ENCODE measurements at regions not wholly inside any gene's neighbourhood (a gene's known extent, or its start where the extent isn't known, plus 50 kb on each side); places are given as distances from the start of the nearest gene placed in this dataset.

DNA sequence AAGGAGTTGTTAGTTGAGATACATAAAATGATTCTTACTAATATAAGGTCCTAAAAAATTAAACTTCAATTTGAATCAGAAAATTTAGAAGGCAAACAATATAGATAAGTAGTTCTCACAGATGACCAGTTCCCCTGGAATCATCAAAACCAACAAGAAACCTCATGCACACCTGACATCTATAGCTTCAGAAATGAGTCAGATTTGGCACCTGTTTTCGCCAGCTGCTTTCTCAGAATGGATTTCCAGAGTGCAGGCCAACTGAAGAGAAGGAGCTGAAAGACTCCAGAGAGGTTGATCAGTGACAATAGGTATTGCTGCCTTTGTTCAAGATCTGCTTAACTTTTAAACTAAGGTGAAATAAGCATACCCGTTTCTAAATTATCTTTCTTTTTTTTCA, 192.4 kb downstream of the RDH14 start:
- DNase-seq (no peak), ATAC-seq (replicated peaks) (no peak)
- no peak overlapping the region for H3K4me3 Mint-ChIP-seq
- no peak overlapping the region for H3K27ac Mint-ChIP-seq
- no peaks in the 10 kb centered on the region for H3K4me1 Mint-ChIP-seq
- no peaks in the 10 kb centered on the region for H3K9me3 Mint-ChIP-seq
- H3K36me3 Mint-ChIP-seq, result no peaks in the 10 kb centered on the region
- peaks cover 12 to 22% of the 10 kb centered on the region in 2 donors for H3K27me3 Mint-ChIP-seq

DNA sequence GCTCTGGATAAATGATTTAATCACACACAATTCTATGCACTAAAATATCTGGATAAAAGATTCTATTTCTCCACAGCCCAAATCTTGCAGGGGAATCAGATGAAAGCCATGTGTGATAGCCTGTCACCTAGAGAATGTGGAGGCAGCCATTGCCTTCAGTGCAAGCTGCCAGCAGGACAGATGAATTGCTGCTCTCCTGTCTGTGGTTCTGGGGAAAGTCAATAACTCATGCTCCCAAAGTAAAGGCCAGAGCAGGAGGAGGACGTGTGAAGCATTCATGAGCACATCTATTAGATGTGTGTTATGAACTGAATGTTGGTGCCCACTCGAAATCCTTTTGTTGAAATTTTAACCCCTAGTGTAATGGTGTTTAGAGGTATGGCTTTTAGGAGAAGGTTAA, 195.1 kb downstream of the RDH14 start:
- Mint-ChIP-seq H3K9me3 (no peaks in the 10 kb centered on the region), H3K36me3 (no peaks in the 10 kb centered on the region), H3K4me1 (no peaks in the 10 kb centered on the region), H3K4me3 (no peak overlapping the region), H3K27me3 (peaks cover 17% of the 10 kb centered on the region in 2 donors), H3K27ac (no peak overlapping the region)
- ATAC-seq (replicated peaks) (no peak), DNase-seq (no peak)

DNA sequence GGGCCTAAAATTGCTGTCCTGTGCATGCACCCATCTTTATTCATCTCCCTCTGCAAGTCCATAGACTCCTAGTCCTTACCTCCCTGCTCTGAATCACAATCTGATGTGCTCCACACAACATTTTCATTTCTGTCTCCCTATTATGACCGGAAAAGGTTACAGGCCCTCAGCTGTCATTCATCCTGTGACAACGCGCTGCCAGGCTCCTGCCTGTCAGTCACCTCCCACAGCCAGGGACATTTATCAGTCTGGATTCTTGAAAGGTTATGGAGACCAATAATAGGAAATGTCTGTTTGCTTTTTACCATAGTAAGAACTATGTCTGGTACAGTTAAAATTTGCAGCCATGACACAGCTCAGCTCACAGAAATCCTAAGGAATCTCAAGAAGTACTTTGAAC, 197.1 kb downstream of the RDH14 start:
- Mint-ChIP-seq H3K4me1 (no peaks in the 10 kb centered on the region), H3K27ac (no peak overlapping the region), H3K36me3 (no peaks in the 10 kb centered on the region), H3K9me3 (no peaks in the 10 kb centered on the region), H3K4me3 (no peak overlapping the region), H3K27me3 (peaks cover 7 to 8% of the 10 kb centered on the region in 2 donors)
- DNase-seq (no peak), ATAC-seq (replicated peaks) (no peak)

DNA sequence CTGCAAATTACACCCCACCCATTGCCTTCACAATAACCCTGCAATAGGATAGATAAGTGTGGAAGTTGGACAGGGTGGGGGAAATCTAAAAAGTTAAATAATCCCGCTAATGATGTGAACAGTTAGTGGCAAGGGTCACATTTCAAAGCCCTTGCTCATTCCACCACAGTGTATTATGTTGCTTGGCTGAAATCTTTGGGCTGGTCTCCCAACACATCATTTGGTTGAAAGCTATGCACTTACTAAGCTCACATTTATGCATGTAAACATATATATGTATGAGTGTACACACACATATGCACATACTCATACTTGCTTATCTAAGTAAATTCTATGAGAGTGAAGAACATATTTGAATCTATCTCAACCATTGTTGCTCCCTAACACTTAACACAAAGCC, 197.8 kb downstream of the RDH14 start:
- peaks cover 7 to 8% of the 10 kb centered on the region in 2 donors for H3K27me3 Mint-ChIP-seq
- H3K4me1 Mint-ChIP-seq, result no peaks in the 10 kb centered on the region
- H3K9me3 Mint-ChIP-seq, result no peaks in the 10 kb centered on the region
- no peak overlapping the region for H3K27ac Mint-ChIP-seq
- ATAC-seq (replicated peaks) (no peak), DNase-seq (no peak)
- no peak overlapping the region for H3K4me3 Mint-ChIP-seq
- H3K36me3 Mint-ChIP-seq, result no peaks in the 10 kb centered on the region

DNA sequence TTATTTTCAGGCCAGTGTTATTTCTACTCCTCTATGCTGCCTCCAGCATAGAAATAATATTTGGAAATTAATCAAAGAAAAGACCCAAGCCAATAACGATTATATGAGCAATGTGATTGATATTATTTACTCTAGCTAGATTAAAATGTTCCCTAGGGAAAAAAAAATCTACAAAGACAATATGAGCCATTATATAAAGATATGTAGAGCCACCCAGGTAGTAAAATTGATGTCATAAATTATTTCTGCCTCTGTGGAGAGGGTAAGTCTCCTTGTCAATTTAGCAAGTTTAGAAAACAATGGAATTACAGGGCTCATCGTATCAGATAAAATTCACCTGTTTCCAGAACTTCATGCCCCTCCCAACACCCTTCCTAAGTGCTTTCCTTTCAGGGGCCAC, 202.9 kb downstream of the RDH14 start:
- no peak for DNase-seq
- Mint-ChIP-seq H3K27ac (no peak overlapping the region), H3K36me3 (no peaks in the 10 kb centered on the region), H3K27me3 (peaks cover 0 to 8% of the 10 kb centered on the region in 2 donors), H3K4me1 (no peaks in the 10 kb centered on the region), H3K9me3 (no peaks in the 10 kb centered on the region), H3K4me3 (no peak overlapping the region)
- no peak for ATAC-seq (replicated peaks)

DNA sequence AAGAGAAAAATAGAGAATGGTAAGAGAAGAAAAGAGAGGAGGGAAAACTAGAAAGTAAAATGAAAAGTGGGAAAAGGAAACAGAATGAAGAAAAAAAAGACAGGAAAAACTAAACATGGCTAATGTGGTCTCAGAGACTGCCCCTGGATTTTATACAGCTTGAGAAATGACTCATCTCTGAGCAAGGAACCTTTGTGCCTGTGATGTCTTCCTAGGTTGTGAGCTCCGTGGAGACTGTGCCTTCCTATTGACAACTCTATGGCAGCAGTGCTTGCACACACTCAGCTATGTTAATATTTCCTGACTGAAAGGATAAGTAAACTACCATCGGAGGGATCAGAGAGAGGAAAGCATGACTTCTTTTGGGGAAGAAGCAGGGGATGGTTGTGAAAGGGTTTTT, 203.8 kb downstream of the RDH14 start:
- no peak for ATAC-seq (replicated peaks)
- no peaks in the 10 kb centered on the region for H3K4me1 Mint-ChIP-seq
- H3K36me3 Mint-ChIP-seq, result no peaks in the 10 kb centered on the region
- H3K27me3 Mint-ChIP-seq, result peaks cover 0 to 4% of the 10 kb centered on the region in 2 donors
- H3K9me3 Mint-ChIP-seq, result no peaks in the 10 kb centered on the region
- no peak for DNase-seq
- H3K4me3 Mint-ChIP-seq, result no peak overlapping the region
- H3K27ac Mint-ChIP-seq, result no peak overlapping the region

DNA sequence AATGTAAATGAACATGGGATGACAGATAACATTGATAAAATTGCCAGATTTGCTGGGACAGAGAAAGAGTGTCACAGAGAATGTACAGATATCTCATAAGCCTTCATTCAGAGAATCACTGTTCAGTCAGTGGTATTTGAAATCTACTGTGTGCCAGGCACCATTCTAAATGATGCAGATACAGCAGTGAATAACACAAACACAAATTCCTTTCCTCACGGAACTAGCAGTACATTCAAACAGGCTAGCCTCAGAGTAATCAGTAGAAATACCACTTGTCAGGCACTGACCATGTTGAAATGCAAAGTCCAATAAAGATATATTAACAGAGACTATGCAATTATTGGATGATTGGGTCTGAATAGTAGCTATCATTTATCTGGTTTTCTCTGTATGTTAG, 211.0 kb downstream of the RDH14 start:
- Mint-ChIP-seq H3K36me3 (no peaks in the 10 kb centered on the region), H3K27ac (no peak overlapping the region), H3K4me1 (no peaks in the 10 kb centered on the region), H3K9me3 (no peaks in the 10 kb centered on the region), H3K4me3 (no peak overlapping the region), H3K27me3 (peaks cover 0 to 10% of the 10 kb centered on the region in 2 donors)
- no peak for ATAC-seq (replicated peaks)
- DNase-seq, result no peak

DNA sequence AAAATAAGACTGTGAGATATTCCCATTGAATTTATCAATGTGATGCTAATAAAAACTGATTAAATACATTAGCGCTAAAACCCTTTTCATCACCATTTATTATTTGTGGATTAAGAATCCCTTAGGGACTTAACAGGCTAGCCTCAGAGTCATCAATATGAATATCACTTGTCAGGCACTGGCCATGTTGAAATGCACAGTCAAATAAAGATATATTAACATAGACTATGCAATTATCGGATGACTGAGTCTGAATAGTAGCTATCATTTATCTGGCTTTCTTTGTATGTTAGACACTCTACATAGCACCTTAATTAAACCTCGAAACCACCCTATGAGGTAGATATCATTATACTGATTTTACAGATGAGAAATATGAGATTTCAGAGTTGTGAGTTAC, 213.6 kb downstream of the RDH14 start:
- DNase-seq, result no peak
- no peak overlapping the region for H3K4me3 Mint-ChIP-seq
- H3K9me3 Mint-ChIP-seq, result no peaks in the 10 kb centered on the region
- H3K36me3 Mint-ChIP-seq, result no peaks in the 10 kb centered on the region
- no peak overlapping the region for H3K27ac Mint-ChIP-seq
- ATAC-seq (replicated peaks), result no peak
- no peaks in the 10 kb centered on the region for H3K4me1 Mint-ChIP-seq
- peaks cover 0 to 10% of the 10 kb centered on the region in 2 donors for H3K27me3 Mint-ChIP-seq

DNA sequence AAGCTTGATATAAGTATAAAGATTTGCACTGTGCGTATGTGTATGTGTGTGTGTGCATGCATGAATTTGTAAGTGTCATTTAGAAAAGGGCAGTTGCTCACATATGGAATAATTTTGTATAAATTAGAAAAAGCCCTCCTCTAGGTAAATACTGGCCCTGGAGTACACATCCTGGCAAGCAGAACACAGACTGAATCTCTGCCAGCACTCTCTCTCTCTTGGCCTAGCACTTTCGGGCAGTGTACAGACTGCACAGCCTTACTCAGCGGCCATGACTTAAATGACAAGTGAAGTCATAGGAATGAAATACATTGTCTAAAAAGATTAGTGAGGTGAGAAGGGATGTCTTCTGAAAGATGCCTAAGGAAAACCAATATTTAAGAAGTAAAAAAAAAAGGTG, 214.1 kb downstream of the RDH14 start:
- no peak for DNase-seq
- Mint-ChIP-seq H3K36me3 (no peaks in the 10 kb centered on the region), H3K4me1 (no peaks in the 10 kb centered on the region), H3K27me3 (peaks cover 0 to 10% of the 10 kb centered on the region in 2 donors), H3K9me3 (no peaks in the 10 kb centered on the region), H3K27ac (no peak overlapping the region), H3K4me3 (no peak overlapping the region)
- no peak for ATAC-seq (replicated peaks)

DNA sequence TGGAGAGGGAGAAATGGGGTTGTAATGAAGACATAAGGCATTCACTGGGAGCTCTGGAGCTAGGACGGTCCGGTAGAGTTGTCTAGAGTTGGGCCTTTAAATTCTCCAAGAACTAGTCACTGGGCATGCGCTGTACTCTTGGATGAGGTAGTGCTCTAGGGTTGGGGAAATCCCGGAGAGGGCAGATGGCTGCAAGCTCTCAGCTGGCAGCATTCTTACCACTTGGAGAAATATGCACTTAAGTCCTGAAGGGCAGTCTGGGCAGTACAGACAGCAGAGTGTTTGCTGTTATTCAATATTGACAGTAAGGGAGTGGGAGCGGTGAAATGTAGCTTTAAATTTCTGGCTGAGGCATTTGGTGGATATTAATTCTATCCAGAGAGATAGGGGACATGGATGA, 214.6 kb downstream of the RDH14 start:
- ATAC-seq (replicated peaks) (no peak), DNase-seq (no peak)
- H3K27ac Mint-ChIP-seq, result no peak overlapping the region
- H3K9me3 Mint-ChIP-seq, result no peaks in the 10 kb centered on the region
- H3K4me3 Mint-ChIP-seq, result no peak overlapping the region
- H3K36me3 Mint-ChIP-seq, result no peaks in the 10 kb centered on the region
- H3K27me3 Mint-ChIP-seq, result peaks cover 0 to 5% of the 10 kb centered on the region in 2 donors
- H3K4me1 Mint-ChIP-seq, result no peaks in the 10 kb centered on the region

DNA sequence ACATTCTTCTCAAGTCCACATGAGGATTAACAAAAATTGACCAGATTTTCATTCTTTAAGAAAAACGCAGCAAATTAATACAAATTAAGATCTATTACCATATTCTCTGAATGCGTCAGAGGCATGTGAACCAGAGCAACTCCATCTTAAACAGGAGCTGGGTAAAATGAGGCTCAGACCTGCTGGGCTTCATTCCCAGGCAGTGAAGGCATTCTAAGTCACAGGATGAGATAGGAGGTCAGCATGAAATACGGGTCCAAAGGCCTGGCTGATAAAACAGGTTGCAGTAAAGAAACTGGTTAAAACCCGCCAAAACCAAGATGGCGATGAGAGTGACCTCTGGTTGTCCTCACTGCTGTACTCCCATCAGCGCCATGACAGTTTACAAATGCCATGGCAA, 217.6 kb downstream of the RDH14 start:
- ATAC-seq (replicated peaks) (no peak), DNase-seq (no peak)
- Mint-ChIP-seq H3K27me3 (no peaks in the 10 kb centered on the region), H3K4me3 (no peak overlapping the region), H3K27ac (no peak overlapping the region), H3K36me3 (no peaks in the 10 kb centered on the region), H3K4me1 (no peaks in the 10 kb centered on the region), H3K9me3 (no peaks in the 10 kb centered on the region)

DNA sequence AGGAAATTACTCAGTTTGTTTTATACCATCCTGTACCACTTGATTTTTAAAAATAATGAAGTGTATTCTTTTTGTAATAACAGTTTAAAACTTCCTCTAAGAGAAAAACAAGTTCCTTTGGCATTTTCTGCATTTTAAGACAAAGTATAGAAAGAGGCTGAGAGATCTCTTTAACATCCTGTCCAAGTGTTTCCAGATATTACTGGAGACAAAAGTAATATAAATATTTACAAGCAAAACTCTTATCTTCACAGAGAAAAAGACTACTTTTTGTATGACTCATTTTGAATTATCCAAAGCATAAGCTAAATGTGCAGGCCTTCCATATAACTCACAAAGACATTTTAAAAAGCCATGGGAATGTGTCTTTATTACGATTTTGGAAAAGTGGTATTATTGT, 221.1 kb downstream of the RDH14 start:
- no peak for DNase-seq
- no peak for ATAC-seq (replicated peaks)

DNA sequence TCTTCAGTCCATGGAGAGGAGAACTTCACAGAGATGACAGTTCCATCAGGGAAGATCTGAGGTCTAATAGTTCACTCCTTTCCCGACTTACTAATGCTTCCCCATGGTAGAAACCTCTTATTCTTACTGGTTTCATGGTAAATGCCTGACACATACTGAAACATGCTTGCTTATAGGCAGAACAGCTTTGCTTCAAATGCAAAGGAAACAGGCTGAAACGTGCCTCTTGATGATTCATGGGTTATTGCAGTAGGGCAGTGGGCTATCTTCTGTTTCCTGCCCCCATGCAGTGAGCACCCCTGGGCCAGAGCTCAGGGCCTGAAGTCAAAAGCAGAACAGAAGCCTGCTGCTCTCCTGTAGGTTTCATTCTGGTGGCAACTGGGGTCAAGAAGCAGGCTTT, 223.5 kb downstream of the RDH14 start:
- H3K9me3 Mint-ChIP-seq, result no peaks in the 10 kb centered on the region
- ATAC-seq (replicated peaks), result no peak
- no peak overlapping the region for H3K27ac Mint-ChIP-seq
- no peaks in the 10 kb centered on the region for H3K4me1 Mint-ChIP-seq
- H3K4me3 Mint-ChIP-seq, result no peak overlapping the region
- peaks cover 0 to 5% of the 10 kb centered on the region in 2 donors for H3K27me3 Mint-ChIP-seq
- no peak for DNase-seq
- H3K36me3 Mint-ChIP-seq, result no peaks in the 10 kb centered on the region

More for the DNA sequence above, 221.1 kb downstream of the RDH14 start:
- H3K4me3 Mint-ChIP-seq, result no peak overlapping the region
- H3K4me1 Mint-ChIP-seq, result no peaks in the 10 kb centered on the region
- no peaks in the 10 kb centered on the region for H3K36me3 Mint-ChIP-seq
- no peaks in the 10 kb centered on the region for H3K9me3 Mint-ChIP-seq
- no peak overlapping the region for H3K27ac Mint-ChIP-seq
- H3K27me3 Mint-ChIP-seq, result no peaks in the 10 kb centered on the region

DNA sequence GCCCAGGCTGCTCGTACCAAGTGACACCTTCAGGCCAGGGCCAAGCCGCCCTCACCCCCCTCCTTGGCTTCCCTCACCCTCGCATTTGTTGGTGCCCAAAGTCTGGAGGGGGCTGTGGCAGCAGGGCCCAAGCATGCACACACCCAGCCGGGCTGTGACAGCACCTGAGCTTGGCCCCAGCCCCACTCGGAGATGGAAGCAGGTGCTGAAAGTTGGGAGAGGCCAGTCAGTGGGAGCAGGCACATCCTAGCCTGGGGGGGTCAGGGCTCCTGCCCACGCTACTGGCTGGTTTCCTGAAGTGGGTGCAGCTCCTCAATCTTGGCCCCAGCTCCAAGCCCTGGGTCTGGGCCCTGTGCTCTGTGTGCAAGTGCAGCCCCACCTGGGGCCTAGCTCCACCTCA, 228.0 kb downstream of the RDH14 start:
- peaks cover 0 to 7% of the 10 kb centered on the region in 2 donors for H3K27me3 Mint-ChIP-seq
- no peaks in the 10 kb centered on the region for H3K36me3 Mint-ChIP-seq
- no peaks in the 10 kb centered on the region for H3K4me1 Mint-ChIP-seq
- H3K4me3 Mint-ChIP-seq, result no peak overlapping the region
- no peak overlapping the region for H3K27ac Mint-ChIP-seq
- ATAC-seq (replicated peaks), result no peak
- peaks cover 0 to 2% of the 10 kb centered on the region in 2 donors for H3K9me3 Mint-ChIP-seq
- DNase-seq, result no peak

DNA sequence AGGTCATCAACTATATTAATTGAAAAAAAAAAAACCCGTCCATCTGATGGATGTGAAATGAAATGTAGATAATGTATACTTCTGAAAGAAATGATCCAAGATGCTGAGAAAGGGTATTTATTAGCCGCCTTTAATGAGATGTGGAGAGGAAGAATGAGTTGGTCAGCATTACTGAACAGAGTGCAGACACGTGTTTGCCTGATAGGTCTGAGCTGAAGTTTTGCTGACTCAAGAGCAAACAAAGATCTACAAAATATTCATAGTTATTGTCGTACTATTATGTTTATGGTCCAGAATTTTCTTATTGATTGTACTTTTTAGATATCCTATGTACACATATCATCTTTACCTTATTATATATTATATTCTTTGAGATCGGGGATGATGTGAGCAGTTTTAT, 235.3 kb downstream of the RDH14 start:
- H3K36me3 Mint-ChIP-seq, result no peaks in the 10 kb centered on the region
- no peak for ATAC-seq (replicated peaks)
- H3K27ac Mint-ChIP-seq, result no peak overlapping the region
- H3K4me3 Mint-ChIP-seq, result no peak overlapping the region
- no peaks in the 10 kb centered on the region for H3K4me1 Mint-ChIP-seq
- no peaks in the 10 kb centered on the region for H3K27me3 Mint-ChIP-seq
- DNase-seq, result no peak
- peaks cover 0 to 2% of the 10 kb centered on the region in 2 donors for H3K9me3 Mint-ChIP-seq

DNA sequence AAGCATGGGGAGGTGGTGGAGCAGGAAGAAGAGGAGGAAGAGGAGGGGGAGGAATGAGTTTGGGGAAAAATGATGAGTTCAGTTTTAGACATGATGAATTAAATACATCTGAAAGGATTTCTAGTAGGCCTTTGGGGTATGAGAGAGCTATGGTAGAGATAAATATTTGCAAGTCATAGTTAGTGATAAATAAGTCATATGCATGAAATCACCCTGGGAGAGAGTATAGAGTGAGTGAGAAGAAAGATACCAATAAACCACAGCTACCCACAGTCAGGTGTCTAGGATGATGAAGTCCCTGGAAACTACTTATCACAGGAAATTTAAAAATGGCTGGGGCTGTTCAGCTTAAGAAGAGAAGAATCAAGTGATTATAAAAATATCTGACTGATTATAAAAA, 240.5 kb downstream of the RDH14 start:
- H3K27me3 Mint-ChIP-seq, result peaks cover 0 to 3% of the 10 kb centered on the region in 2 donors
- H3K27ac Mint-ChIP-seq, result no peak overlapping the region
- no peaks in the 10 kb centered on the region for H3K36me3 Mint-ChIP-seq
- DNase-seq, result no peak
- no peaks in the 10 kb centered on the region for H3K9me3 Mint-ChIP-seq
- no peak overlapping the region for H3K4me3 Mint-ChIP-seq
- no peaks in the 10 kb centered on the region for H3K4me1 Mint-ChIP-seq
- no peak for ATAC-seq (replicated peaks)
